Epithelial cell of esophagus (primary cell): ENCODE measurements at regions not wholly inside any gene's neighbourhood (a gene's known extent, or its start where the extent isn't known, plus 50 kb on each side); places are given as distances from the start of the nearest gene placed in this dataset.

Experiments used
- DNase-seq: peaks from one replicate; pipeline ENCODE4 v3.0.0; 2010; ENCODE audit warnings: low read depth
- H3K4me3 ChIP-seq: 2 replicates; pipeline ENCODE4 v1.5.1; 2011; ENCODE audit warnings: mild to moderate bottlenecking, low read length, control low read depth
- TF ChIP-seq, protein P1 (sequence below): IDR thresholded peaks from 2 replicates; pipeline ENCODE4 v1.5.1; 2011; ENCODE audit warnings: low read depth, mild to moderate bottlenecking, low read length, control low read depth, inconsistent platforms; ENCODE audit not compliant: insufficient read depth; ENCODE audit errors: missing control alignments

DNA sequence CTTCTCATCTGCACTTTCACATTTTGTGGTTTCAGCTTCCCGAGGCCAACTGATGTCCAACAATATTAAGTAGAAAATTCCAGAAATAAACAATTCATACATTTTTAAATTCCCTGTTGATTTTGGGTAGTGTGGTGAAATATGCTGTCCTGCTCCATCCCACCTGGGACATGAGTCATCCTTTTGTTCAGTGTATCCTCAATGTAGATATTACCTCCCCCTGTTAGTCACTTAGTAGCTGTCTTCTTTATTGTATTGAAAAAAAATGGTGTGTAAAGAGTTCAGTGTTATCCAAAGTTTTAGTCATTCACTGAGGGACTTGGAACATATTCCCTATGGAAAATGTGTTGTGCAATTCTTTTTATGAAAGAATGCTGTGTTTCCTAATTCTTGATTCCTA is 348.1 kb downstream of the SOCS6 start:
- TF ChIP-seq, protein P1, sequence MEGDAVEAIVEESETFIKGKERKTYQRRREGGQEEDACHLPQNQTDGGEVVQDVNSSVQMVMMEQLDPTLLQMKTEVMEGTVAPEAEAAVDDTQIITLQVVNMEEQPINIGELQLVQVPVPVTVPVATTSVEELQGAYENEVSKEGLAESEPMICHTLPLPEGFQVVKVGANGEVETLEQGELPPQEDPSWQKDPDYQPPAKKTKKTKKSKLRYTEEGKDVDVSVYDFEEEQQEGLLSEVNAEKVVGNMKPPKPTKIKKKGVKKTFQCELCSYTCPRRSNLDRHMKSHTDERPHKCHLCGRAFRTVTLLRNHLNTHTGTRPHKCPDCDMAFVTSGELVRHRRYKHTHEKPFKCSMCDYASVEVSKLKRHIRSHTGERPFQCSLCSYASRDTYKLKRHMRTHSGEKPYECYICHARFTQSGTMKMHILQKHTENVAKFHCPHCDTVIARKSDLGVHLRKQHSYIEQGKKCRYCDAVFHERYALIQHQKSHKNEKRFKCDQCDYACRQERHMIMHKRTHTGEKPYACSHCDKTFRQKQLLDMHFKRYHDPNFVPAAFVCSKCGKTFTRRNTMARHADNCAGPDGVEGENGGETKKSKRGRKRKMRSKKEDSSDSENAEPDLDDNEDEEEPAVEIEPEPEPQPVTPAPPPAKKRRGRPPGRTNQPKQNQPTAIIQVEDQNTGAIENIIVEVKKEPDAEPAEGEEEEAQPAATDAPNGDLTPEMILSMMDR = no peak
- H3K4me3 ChIP-seq = no peak overlapping the region
- no peak for DNase-seq

DNA sequence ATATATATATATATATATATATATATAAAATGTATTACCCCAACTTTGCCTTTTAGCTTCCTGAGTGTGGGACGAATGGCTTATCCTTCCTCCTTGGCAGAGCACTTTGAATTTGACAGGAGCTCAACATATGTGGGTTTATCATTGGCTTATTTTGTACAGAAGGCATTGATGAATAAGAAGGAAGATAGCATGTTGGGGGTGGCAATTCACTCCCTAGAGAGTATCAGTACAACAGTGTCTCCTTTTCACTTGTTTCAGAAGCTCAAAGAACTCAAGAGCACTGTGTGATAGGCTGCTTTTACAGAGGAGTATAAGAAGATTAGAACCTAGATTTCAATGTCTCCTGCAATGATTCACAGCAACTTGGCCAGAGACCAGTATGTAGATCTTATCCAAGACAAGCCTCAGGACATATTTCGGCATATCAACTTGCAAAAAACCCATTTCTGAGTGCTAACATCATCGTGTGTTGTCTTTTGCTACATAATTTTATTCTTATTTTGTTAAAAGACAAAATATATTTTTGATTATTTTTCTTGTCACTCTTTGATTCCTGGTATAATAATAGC is 345.8 kb downstream of the SOCS6 start:
- H3K4me3 ChIP-seq = no peak overlapping the region
- TF ChIP-seq, protein P1 = no peak
- peak; percentile 8 for DNase-seq

DNA sequence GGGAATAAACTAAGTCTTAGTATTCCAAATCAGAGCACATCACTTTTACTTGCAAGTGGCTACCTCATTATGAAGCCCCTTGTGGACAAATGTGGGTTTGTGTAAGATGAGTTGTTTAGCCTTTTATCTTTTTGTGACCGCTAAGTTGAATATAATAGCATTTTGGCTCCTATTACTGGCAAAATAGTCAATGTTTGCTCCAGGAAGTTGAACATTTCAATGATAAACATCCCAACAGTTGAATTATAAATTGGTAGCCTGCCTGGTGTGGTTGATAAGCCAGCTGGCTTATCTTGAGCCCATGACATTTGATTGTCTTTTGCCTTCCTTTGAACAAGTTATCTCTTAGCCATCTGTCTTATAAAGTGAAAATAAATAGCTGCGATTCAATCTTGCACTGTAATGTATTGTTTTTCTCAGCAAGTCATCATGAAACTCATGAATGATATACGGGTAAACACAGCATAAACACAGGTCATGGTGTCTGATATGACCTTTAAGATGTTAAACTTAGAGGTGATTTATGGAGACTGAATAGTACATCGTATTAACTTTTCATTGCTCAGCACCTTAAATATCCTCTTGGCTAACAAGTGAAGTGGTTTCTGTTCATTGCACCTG is 338.4 kb downstream of the SOCS6 start:
- DNase-seq = no peak
- no peak overlapping the region for H3K4me3 ChIP-seq
- TF ChIP-seq, protein P1 = no peak

DNA sequence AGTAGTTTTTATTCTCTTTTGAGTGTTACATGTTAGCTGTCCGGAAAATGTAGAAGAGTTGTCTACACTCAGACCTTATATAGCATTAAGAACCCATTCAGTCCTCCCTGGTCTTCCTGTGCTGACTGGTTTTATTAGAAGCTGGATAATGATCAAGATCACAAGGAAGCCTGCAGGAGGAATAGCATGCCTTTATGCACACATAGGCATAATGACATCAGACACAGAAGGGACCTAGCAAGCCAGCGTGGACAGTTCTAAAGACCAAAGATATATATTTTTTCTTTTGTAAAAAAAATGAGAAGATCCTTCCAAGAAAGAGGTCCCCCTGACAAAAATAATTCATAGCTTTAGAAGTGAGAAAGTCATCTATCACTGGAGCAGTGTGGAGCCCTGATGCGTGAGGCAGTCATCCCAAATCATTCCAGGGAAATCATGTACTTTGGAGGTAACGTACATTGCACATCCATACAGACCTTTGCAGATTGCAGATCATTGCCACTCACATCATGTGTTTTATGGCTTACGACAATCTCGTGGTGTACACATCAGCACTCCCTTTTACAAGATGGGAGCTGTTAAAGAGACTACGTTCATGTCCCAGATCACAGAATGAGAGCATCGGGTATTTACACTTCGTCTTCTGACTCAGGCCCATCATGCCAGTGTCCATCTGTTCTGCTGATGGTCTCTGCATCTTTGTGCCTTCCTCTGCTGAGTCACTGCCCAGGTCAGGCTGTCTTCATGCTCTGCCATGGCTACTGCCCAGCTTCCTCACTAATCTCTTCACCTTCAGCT is 334.0 kb downstream of the SOCS6 start:
- no peak for DNase-seq
- no peak overlapping the region for H3K4me3 ChIP-seq
- TF ChIP-seq, protein P1 = no peak

DNA sequence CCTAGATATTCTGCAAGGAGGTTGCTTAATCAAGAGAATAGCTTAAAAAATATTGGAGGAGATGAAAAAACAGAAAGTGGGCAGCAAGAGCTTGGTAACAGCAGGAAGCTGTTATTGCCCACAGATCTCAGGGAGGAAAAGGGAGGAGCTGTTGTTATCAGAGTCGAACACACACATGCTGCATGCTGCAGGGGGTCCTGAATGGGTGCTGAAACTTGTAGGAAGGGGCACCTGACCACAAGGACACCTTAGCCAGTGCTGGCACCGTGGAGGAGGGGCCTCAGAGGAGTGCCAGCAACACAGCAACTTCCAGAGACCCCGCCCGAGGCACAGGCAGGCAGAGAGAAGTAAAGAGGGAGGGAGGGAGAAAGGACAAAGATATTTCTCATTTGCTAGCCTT is 332.9 kb downstream of the SOCS6 start:
- DNase-seq = no peak
- TF ChIP-seq, protein P1 = no peak
- H3K4me3 ChIP-seq = no peak overlapping the region

DNA sequence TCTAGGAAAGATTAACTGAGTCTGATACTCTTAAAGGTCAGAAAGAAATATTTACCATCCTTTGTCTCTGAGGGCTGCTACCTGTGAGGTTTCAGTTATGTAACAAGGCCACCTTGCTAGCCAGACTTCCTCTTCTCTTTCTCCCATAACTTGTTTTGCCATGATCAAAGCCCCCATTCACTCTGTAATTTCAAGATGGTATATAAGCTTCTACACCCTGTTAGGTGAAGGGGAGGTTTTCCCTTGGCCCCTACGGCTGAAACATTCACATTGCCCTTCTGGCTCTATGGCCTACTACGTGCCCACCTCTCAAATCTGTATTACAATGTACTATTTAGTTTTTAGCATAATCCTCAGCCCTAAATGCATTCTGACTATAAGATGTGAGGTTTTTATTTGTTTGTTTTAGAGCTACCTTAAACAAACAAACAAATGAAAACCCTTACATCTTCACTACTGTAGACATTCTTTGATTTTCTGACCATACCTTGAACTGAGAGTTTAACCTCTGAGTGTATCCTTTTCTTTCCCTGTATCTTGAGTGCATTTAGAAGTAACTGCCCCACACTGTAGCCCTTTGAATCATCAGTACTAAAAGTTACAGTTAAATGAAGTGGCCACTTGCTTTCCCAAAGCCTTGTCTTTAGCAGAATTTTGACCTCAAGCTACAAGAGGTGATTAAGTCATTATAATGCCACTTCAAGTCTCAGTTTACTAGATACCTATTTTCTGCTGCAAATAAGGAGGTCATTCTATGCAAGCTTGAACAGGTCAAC is 332.2 kb downstream of the SOCS6 start:
- DNase-seq = no peak
- H3K4me3 ChIP-seq = no peak overlapping the region
- TF ChIP-seq, protein P1 = no peak
